IMR-90 (cell line): ENCODE measurements at regions not wholly inside any gene's neighbourhood (a gene's known extent, or its start where the extent isn't known, plus 50 kb on each side); places are given as distances from the start of the nearest gene placed in this dataset.

Experiments
- ATAC-seq: fragments of 200-7000 bp; cut with Tn5 transposase; 2 replicates; pipeline ENCODE4 v1.9.1; 2020; ENCODE audit warnings: low read depth, mild to moderate bottlenecking, moderate library complexity
- BruUV-seq: library from RNA; stranded (reverse); fragments of 400-500 nt; replicated peaks from 2 replicates; lab custom pipeline; 2021; lab: Mats Ljungman, UMichigan
- CTCF ChIA-PET: fragments of 300-600 bp; formaldehyde crosslinking; extraction: SDS; loops from one replicate; lab custom pipeline; 2021; ENCODE audit warnings: antibody characterized with exemption; lab: Yijun Ruan, JAX
- POLR2A ChIA-PET: fragments of 300-600 bp; sonication (Branson Sonifier 250); formaldehyde crosslinking; loops from one replicate; lab custom pipeline; 2022; ENCODE audit warnings: antibody characterized with exemption; ENCODE audit not compliant: unreplicated experiment; lab: Charles Lee
- DNase-seq: peaks from one replicate; pipeline ENCODE4 v3.0.0; 2013
- H2AFZ ChIP-seq: replicated peaks from 2 replicates; pipeline ENCODE3; 2013; ENCODE audit warnings: low read length, mild to moderate bottlenecking; ENCODE audit not compliant: poor library complexity
- H2AK5ac ChIP-seq: 2 replicates; pipeline ENCODE4 v1.6.1; 2013; ENCODE audit warnings: low read depth, low read length, inconsistent platforms
- H2AK9ac ChIP-seq: replicated peaks from 2 replicates; pipeline ENCODE3; 2013; ENCODE audit warnings: mild to moderate bottlenecking, low read depth, low read length, moderate library complexity; ENCODE audit not compliant: poor library complexity
- H2BK120ac ChIP-seq: 2 replicates; pipeline ENCODE4 v1.6.1; 2013; ENCODE audit warnings: low read depth, low read length, inconsistent platforms
- H2BK15ac ChIP-seq: 3 replicates; pipeline ENCODE4 v1.6.1; 2013; ENCODE audit warnings: low read depth, low read length, inconsistent platforms
- H2BK20ac ChIP-seq: 2 replicates; pipeline ENCODE4 v1.6.1; 2013; ENCODE audit warnings: low read depth, mild to moderate bottlenecking, inconsistent platforms, low read length, moderate library complexity
- H2BK5ac ChIP-seq: 2 replicates; pipeline ENCODE4 v1.6.1; 2013; ENCODE audit warnings: mild to moderate bottlenecking, low read depth, low read length, inconsistent platforms; ENCODE audit not compliant: poor library complexity, severe bottlenecking
- H3K14ac ChIP-seq: replicated peaks from 2 replicates; pipeline ENCODE4 v1.6.1; 2013; ENCODE audit warnings: low read depth, low read length, inconsistent platforms
- H3K18ac ChIP-seq: 2 replicates; pipeline ENCODE4 v1.6.1; 2013; ENCODE audit warnings: low read depth, low read length, control low read depth
- H3K23ac ChIP-seq: 2 replicates; pipeline ENCODE4 v1.6.1; 2013; ENCODE audit warnings: low read depth, low read length, inconsistent platforms
- H3K27ac ChIP-seq: 2 replicates; pipeline ENCODE4 v1.5.1; 2013; ENCODE audit warnings: mild to moderate bottlenecking, control low read depth, low read length; ENCODE audit not compliant: insufficient read depth
- H3K27me3 ChIP-seq: 2 replicates; pipeline ENCODE4 v1.6.1; 2013; ENCODE audit warnings: low read length; ENCODE audit not compliant: control insufficient read depth, insufficient read depth
- H3K36me3 ChIP-seq: 2 replicates; pipeline ENCODE4 v1.6.1; 2013; ENCODE audit warnings: low read length, mixed read lengths; ENCODE audit not compliant: control insufficient read depth, insufficient read depth
- H3K4ac ChIP-seq: 2 replicates; pipeline ENCODE4 v1.6.1; 2013; ENCODE audit warnings: low read depth, low read length, inconsistent platforms
- H3K4me1 ChIP-seq: 2 replicates; pipeline ENCODE4 v1.6.1; 2013; ENCODE audit warnings: low read length, mixed read lengths; ENCODE audit not compliant: control insufficient read depth, insufficient read depth
- H3K4me2 ChIP-seq: 2 replicates; pipeline ENCODE4 v1.6.1; 2013; ENCODE audit warnings: low read depth, mild to moderate bottlenecking, control low read depth, low read length, moderate library complexity
- H3K4me3 ChIP-seq: 2 replicates; pipeline ENCODE4 v1.5.1; 2013; ENCODE audit warnings: low read depth, mild to moderate bottlenecking, control low read depth, low read length, moderate library complexity; ENCODE audit not compliant: insufficient read depth
- H3K56ac ChIP-seq: 2 replicates; pipeline ENCODE4 v1.6.1; 2013; ENCODE audit warnings: low read length, inconsistent platforms; ENCODE audit not compliant: insufficient read depth; ENCODE audit errors: extremely low read depth
- H3K79me1 ChIP-seq, 2 experiments: 2 replicates each; pipeline ENCODE4 v1.6.1; 2013; ENCODE audit warnings: low read length in 2 of 2, inconsistent platforms in 1 of 2, low read depth in 1 of 2
- H3K9ac ChIP-seq: 2 replicates; pipeline ENCODE4 v1.6.1; 2013; ENCODE audit warnings: low read depth, low read length, control low read depth
- H3K9me1 ChIP-seq: 2 replicates; pipeline ENCODE4 v1.6.1; 2013; ENCODE audit warnings: low read length, inconsistent platforms; ENCODE audit not compliant: insufficient read depth
- H3K9me3 ChIP-seq: 2 replicates; pipeline ENCODE4 v1.6.1; 2013; ENCODE audit warnings: low read length; ENCODE audit not compliant: control insufficient read depth, insufficient read depth
- H4K20me1 ChIP-seq: 2 replicates; pipeline ENCODE4 v1.6.1; 2013; ENCODE audit warnings: low read length, inconsistent platforms; ENCODE audit not compliant: insufficient read depth
- H4K5ac ChIP-seq: 2 replicates; pipeline ENCODE4 v1.6.1; 2013; ENCODE audit warnings: mild to moderate bottlenecking, low read depth, low read length, control low read depth
- H4K8ac ChIP-seq, 2 experiments: 2 replicates each; pipeline ENCODE4 v1.6.1; 2013; ENCODE audit warnings: low read depth in 2 of 2, low read length in 2 of 2, control low read depth in 1 of 2, inconsistent platforms in 1 of 2
- H4K91ac ChIP-seq: 2 replicates; pipeline ENCODE4 v1.6.1; 2013; ENCODE audit warnings: low read depth, low read length, inconsistent platforms; ENCODE audit not compliant: insufficient read depth
- FOS ChIP-seq: fragments of 150-350 bp; IDR thresholded peaks from 2 replicates; pipeline ENCODE4 v1.6.1; 2016; ENCODE audit warnings: low read depth, low read length
- NFE2L2 ChIP-seq: fragments of 150-350 bp; IDR thresholded peaks from 2 replicates; pipeline ENCODE4 v1.6.1; 2016; ENCODE audit warnings: low read depth, mild to moderate bottlenecking, low read length
- RAD21 ChIP-seq: IDR thresholded peaks from 2 replicates; pipeline ENCODE4 v1.6.1; 2012; ENCODE audit warnings: low read length, improper control_type of control experiment
- USF2 ChIP-seq: fragments of 150-350 bp; IDR thresholded peaks from 2 replicates; pipeline ENCODE4 v1.6.1; 2017; ENCODE audit warnings: mild to moderate bottlenecking, antibody characterized with exemption, low read length, low read depth
- WGBS, 2 experiments: methylation state at CpG; one replicate each; pipeline versions ENCODE4 v1.1.5 to v1.1.7; 2013; ENCODE audit warnings: missing lambda C conversion rate in 2 of 2; ENCODE audit not compliant: insufficient read length in 1 of 2; ENCODE audit errors: extremely low coverage in 2 of 2; 5-methylcytosine and 5-hydroxymethylcytosine counted together
- dilution Hi-C: fragments of 300-500 bp; cut with HindIII; formaldehyde crosslinking; loops from one replicate; pipeline ENCODE4 v1.14.3; 2018; ENCODE audit warnings: low sequenced_read_pairs; ENCODE audit not compliant: unreplicated experiment
- in situ Hi-C: fragments of 300-500 bp; cut with MboI; formaldehyde crosslinking; loops from 3 replicates; pipeline ENCODE4 v1.14.3; 2019; ENCODE audit warnings: low sequenced_read_pairs, inconsistent platforms, mixed read lengths
- intact Hi-C: fragments of 100-400 bp; cut with micrococcal nuclease; formaldehyde crosslinking; loops from 2 replicates; pipeline ENCODE4 v1.10.0; 2022

GRCh38 chr11:42200311-42200710 lies 740.9 kb upstream of the LRRC4C start:
- no CpG with 5 or more reads among the region's 6 CpGs for WGBS, 2 experiments
- TF ChIP-seq RAD21 = no peak
- TF ChIP-seq FOS = no peak
- TF ChIP-seq NFE2L2 = no peak
- TF ChIP-seq USF2 = no peak
- dilution Hi-C loops = no loop called here
- H3K4me1 ChIP-seq = no peaks in the 10 kb centered on the region
- no peaks in the 10 kb centered on the region for H4K20me1 ChIP-seq
- BruUV-seq = no TSS peak
- no peak overlapping the region for H3K4me3 ChIP-seq
- H3K56ac ChIP-seq = no peak overlapping the region
- ATAC-seq (no peak), DNase-seq (no peak)
- H2AFZ ChIP-seq = no peak overlapping the region
- H3K23ac ChIP-seq = no peak overlapping the region
- H4K5ac ChIP-seq = no peak overlapping the region
- in situ Hi-C loops = no loop called here
- no peak overlapping the region for H3K27ac ChIP-seq
- no peaks in the 10 kb centered on the region for H3K9me1 ChIP-seq
- no peak overlapping the region for H3K9ac ChIP-seq
- no peak overlapping the region for H2BK20ac ChIP-seq
- H4K91ac ChIP-seq = no peak overlapping the region
- H2BK120ac ChIP-seq = no peak overlapping the region
- H2BK5ac ChIP-seq = no peak overlapping the region
- H3K4me2 ChIP-seq = no peak overlapping the region
- H4K8ac ChIP-seq = no peak overlapping the region
- H2AK9ac ChIP-seq = no peak overlapping the region
- no peaks in the 10 kb centered on the region for H3K79me1 ChIP-seq
- no peak overlapping the region for H3K18ac ChIP-seq
- intact Hi-C loops = no loop called here
- peaks cover 8% of the 10 kb centered on the region for H3K9me3 ChIP-seq
- ChIA-PET POLR2A (no interaction called here), CTCF (no interaction called here)
- H3K36me3 ChIP-seq = no peaks in the 10 kb centered on the region
- H3K27me3 ChIP-seq = no peaks in the 10 kb centered on the region
- no peak overlapping the region for H3K14ac ChIP-seq
- no peak overlapping the region for H2AK5ac ChIP-seq
- H2BK15ac ChIP-seq = no peak overlapping the region
- no peak overlapping the region for H3K4ac ChIP-seq
